ENCODE measurements at regions not wholly inside any gene's neighbourhood (a gene's known extent, or its start where the extent isn't known, plus 50 kb on each side); places are given as distances from the start of the nearest gene placed in this dataset.
"Not testable (repeated sequence)": the region's sequence is repeated elsewhere in the genome, so short reads cannot be mapped to it uniquely, and the experiment has no call there.

DNA sequence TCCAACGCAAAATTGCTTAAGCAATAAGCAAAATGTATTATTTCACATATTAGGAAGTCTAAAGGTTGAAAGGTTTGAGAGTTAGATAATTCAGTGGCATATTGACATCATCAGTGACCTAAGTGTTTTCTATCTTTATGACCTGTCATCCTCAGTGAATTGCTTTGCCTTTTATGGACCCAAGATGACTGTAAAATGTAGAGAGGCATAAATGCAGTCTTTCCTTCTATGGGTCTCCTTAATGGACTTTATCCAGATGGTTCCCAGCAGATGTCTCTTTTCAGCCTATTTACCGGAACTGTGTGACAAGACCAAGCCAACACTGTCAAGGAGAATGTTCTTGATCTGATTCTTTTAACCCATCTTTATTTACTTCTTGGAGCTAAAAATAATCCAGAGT, 615.8 kb downstream of the TTLL7 start:
- not testable (repeated sequence) for DNase-seq (ENCODE audit: low read depth)

GRCh38 chr1:83373018-83373417, 625.9 kb downstream of the TTLL7 start:
- DNase-seq (ENCODE audit: low read depth): not testable (repeated sequence)

DNA sequence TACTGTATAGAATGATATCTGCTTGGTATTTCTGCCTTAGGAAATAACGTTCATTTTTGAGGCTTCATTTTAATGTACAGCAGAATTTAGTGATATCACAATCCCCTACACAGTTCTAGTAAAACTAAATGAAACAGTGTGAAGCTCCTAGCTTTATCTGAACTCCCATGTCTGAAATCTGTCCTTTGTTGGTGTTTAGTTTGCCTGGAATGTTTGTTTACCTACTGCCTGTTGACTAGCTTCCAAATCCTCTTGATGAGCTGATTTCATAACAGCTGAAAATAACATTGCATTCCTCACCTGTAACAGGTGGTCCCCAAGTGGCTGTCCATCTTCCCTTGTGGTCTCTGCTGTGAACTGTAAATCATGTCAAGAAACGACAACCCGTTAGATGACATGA, 629.1 kb downstream of the TTLL7 start:
- DNase-seq (ENCODE audit: low read depth): not testable (repeated sequence)

DNA sequence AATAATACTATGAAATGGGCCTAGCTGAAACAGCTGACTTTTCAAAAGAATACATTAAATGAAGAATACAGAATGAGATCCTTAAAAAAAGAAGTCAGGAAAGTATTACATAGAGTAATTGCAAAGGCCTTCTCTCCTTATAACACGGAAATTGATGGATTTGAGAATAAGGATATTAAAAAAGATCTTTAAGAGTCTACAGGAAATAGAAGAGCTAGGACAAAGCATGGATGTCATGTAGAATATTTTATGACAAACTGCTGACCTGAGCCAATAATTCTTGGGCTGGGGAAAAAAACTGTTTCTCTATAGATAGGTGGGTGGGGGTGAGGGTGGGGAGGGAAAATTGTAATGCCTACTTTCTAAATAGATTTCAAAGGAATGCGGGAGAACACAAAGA, 633.6 kb downstream of the TTLL7 start:
- not testable (repeated sequence) for DNase-seq (ENCODE audit: low read depth)

DNA sequence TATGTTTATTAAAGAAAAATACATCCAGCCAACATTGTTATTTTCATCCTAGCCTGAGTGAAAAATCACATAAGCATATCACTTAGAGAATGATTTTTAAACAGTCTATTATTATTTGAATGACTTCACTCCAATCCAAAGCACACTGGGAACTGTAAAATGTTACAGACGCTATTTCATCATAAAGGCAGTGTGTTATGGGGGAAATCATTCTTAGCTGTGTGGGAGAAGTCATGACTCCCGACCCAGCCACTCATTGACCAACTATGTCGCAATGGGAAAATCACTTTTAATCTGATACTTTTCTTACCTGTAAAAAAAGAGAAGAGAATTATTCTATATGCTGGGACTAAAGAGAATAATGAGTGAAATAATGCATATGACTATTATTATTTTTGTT, 653.6 kb downstream of the TTLL7 start:
- DNase-seq (ENCODE audit: low read depth): not testable (repeated sequence)

GRCh38 chr1:83343767-83344166, 655.2 kb downstream of the TTLL7 start:
- DNase-seq (ENCODE audit: low read depth): not testable (repeated sequence)

GRCh38 chr1:83342995-83343394, 655.9 kb downstream of the TTLL7 start:
- DNase-seq (ENCODE audit: low read depth): not testable (repeated sequence)

GRCh38 chr1:83332308-83332707, 666.6 kb downstream of the TTLL7 start:
- not testable (repeated sequence) for DNase-seq (ENCODE audit: low read depth)

DNA sequence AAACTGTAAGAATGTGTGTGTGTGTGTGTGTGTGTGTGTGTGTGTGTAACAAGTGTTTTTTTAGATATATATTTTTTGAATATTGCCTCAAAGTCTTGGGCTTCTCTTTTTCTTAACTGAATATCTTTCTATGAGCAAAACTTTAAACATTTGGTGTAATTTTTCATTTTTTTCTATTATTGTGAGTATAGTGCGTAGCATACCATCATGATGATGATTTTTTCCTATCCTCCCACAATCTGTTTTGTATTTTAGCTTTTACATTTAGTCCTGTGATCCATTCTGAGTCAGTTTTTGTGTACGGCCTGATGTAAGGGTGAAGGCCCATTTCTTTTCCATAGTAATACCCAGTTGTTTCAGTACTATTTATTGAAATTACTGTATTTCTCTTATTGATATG, 680.6 kb downstream of the TTLL7 start:
- DNase-seq (ENCODE audit: low read depth): no peak

- DNase-seq (ENCODE audit: low read depth): not testable (repeated sequence)
These were observed 683.5 kb downstream of the TTLL7 start for GRCh38 chr1:83315446-83315845.

- not testable (repeated sequence) for DNase-seq (ENCODE audit: low read depth)
These were observed 688.8 kb downstream of the TTLL7 start for GRCh38 chr1:83310161-83310560.

GRCh38 chr1:83309035-83309434, 689.9 kb downstream of the TTLL7 start:
- DNase-seq (ENCODE audit: low read depth): not testable (repeated sequence)

GRCh38 chr1:83306811-83307210, 692.1 kb downstream of the TTLL7 start:
- DNase-seq (ENCODE audit: low read depth): not testable (repeated sequence)

DNA sequence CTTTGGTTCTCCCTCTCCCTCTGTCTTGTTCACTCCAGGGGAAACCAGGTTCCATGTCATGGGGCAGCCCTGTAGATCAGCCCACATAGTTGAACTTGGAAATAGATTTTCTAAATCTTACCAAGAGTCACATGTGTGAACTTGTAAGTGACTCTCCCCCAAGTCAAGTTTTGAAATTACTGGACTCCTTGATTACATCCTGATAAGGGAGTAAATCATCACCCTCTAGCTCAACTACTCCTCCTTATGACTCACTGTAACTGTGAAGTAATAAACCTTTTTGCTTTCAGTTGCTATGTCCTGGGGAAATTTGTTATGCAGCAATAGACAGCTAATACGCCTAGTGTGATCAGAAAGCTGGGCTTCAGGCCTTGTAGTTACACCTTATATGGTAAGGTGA, 703.3 kb downstream of the TTLL7 start:
- not testable (repeated sequence) for DNase-seq (ENCODE audit: low read depth)

DNA sequence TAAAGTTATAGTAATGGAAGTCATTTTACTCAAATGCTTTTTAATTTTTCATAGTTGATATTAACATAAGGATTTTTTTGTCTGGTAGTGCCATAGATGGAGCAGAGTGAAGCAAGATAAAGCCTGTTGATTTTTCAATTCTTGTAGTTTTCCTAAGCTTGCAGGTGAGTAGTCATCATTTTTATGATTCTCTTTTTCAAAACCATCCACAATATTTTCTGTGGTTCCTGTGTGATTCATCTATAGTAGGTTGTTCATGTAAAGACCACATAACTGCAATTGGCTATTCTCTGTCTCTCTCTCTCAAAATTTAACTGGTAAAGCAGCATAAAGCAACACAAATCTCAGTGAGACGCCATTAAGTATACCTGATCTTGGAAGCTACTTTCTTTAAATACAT, 711.5 kb downstream of the TTLL7 start:
- not testable (repeated sequence) for DNase-seq (ENCODE audit: low read depth)

GRCh38 chr1:83274656-83275055, 724.3 kb downstream of the TTLL7 start:
- not testable (repeated sequence) for DNase-seq (ENCODE audit: low read depth)

DNA sequence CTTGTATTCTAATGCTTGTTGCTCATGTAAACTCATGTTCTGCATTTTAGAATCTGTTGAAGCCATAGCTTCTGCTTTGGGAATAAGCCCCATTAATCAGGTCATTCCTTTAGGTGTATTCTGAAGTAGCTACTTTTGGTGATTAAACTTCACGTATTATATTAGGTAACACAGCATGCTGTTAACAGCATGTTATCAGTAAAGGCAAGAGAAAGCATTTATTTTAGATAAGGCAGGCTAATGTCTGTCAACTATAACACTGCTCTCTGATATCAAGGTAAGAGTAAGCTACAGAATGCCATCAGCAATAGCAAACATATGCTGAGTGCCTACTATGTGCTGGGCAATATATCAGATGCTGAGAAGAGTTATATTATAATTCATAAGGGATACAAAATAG, 726.4 kb downstream of the TTLL7 start:
- DNase-seq (ENCODE audit: low read depth): not testable (repeated sequence)

DNA sequence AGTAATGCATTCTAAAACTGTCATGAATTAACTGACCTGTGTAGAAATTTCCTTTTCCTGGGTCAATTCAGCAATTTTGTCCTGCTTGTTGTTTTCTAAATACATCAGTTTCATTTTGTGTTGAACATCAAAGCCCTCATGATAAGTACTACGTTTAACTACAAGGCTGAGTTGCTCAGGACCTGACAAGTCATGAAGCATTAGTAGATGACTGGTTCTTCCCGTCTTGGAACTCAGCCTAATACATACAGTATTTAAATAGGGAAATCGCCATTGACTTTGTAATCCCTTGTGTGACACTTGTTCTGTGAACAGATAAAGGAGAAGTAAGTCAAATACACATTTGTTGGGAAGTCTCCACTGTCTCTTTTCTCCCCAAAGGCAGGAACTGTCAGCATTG, 727.1 kb downstream of the TTLL7 start:
- DNase-seq (ENCODE audit: low read depth): not testable (repeated sequence)

- DNase-seq (ENCODE audit: low read depth): not testable (repeated sequence)
These were observed 728.1 kb downstream of the TTLL7 start for GRCh38 chr1:83270801-83271200.

DNA sequence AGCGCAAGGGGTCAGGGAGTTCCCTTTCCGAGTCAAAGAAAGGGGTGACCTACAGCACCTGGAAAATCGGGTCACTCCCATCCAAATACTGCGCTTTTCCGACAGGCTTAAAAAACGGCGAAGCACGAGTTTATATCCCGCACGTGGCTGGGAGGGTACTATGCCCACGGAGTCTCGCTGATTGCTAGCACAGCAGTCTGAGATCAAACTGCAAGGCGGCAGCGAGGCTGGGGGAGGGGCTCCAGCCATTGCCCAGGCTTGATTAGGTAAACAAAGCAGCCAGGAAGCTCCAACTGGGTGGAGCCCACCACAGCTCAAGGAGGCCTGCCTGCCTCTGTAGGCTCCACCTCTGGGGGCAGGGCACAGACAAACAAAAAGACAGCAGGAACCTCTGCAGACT, 735.1 kb downstream of the TTLL7 start:
- DNase-seq (ENCODE audit: low read depth): not testable (repeated sequence)

GRCh38 chr1:83251687-83252086, 747.2 kb downstream of the TTLL7 start:
- not testable (repeated sequence) for DNase-seq (ENCODE audit: low read depth)

- DNase-seq (ENCODE audit: low read depth): not testable (repeated sequence)
These were observed 752.2 kb downstream of the TTLL7 start for GRCh38 chr1:83246780-83247179.

GRCh38 chr1:83244832-83245231, 754.1 kb downstream of the TTLL7 start:
- not testable (repeated sequence) for DNase-seq (ENCODE audit: low read depth)

GRCh38 chr1:83239568-83239967, 759.4 kb downstream of the TTLL7 start:
- DNase-seq (ENCODE audit: low read depth): not testable (repeated sequence)

- DNase-seq (ENCODE audit: low read depth): not testable (repeated sequence)
These were observed 760.3 kb downstream of the TTLL7 start for GRCh38 chr1:83238654-83239053.
